Colonic mucosa (tissue), 4 donors: ENCODE measurements at regions not wholly inside any gene's neighbourhood (a gene's known extent, or its start where the extent isn't known, plus 50 kb on each side); places are given as distances from the start of the nearest gene placed in this dataset.

Experiments
- DNase-seq: peaks from one replicate; pipeline ENCODE4 v3.0.0-alpha.2; 2020
- H3K27ac ChIP-seq: fragments of 200-600 bp; one replicate; pipeline ENCODE4 v1.8.0; 2021
- H3K27me3 ChIP-seq: fragments of 200-600 bp; one replicate; pipeline ENCODE4 v1.8.0; 2021
- H3K36me3 ChIP-seq: fragments of 200-600 bp; one replicate; pipeline ENCODE4 v1.8.0; 2021
- H3K4me1 ChIP-seq: fragments of 200-600 bp; one replicate; pipeline ENCODE4 v1.8.0; 2021; ENCODE audit warnings: mild to moderate bottlenecking
- H3K4me3 ChIP-seq: fragments of 200-600 bp; one replicate; pipeline ENCODE4 v1.8.0; 2021
- H3K9ac ChIP-seq, 2 donors: one replicate each; pipeline ENCODE4 v1.7.0; 2013; ENCODE audit warnings: control low read depth in 2 of 2, low read depth in 2 of 2, low read length in 2 of 2
- H3K9me3 ChIP-seq: fragments of 200-600 bp; one replicate; pipeline ENCODE4 v1.8.0; 2021
- CTCF ChIP-seq: fragments of 200-600 bp; IDR thresholded peaks from one replicate; pipeline ENCODE4 v1.8.0; 2022; ENCODE audit warnings: antibody characterized with exemption, mild to moderate bottlenecking
- intact Hi-C: fragments of 100-400 bp; cut with DNase I; formaldehyde crosslinking; loops from one replicate; pipeline ENCODE4 v1.14.1; 2022
- donor health status: healthy.
- donor health status: DM: no; HTN: no; CAD: no.
- donor health status: DM: no; HTN: no; CAD: no.

- no peaks in the 10 kb centered on the region for H3K27me3 ChIP-seq
Observed at GRCh38 chr6:92840246-92840930, 579.0 kb downstream of the EPHA7 start.

GRCh38 chr6:92828788-92829187 lies 590.6 kb downstream of the EPHA7 start:
- no peaks in the 10 kb centered on the region for H3K36me3 ChIP-seq
- H3K9me3 ChIP-seq = no peaks in the 10 kb centered on the region
- intact Hi-C loops = no loop called here
- no peak overlapping the region for H3K4me3 ChIP-seq
- no peak for DNase-seq
- no peak for TF ChIP-seq CTCF
- H3K27me3 ChIP-seq = no peaks in the 10 kb centered on the region
- no peaks in the 10 kb centered on the region for H3K4me1 ChIP-seq
- H3K9ac ChIP-seq = no peak overlapping the region
- H3K27ac ChIP-seq = no peak overlapping the region

More at GRCh38 chr6:92840246-92840930, 579.0 kb downstream of the EPHA7 start:
- DNase-seq = no peak
- TF ChIP-seq CTCF = no peak
- no peaks in the 10 kb centered on the region for H3K36me3 ChIP-seq
- no peak overlapping the region for H3K4me3 ChIP-seq
- intact Hi-C loops = no loop called here
- no peaks in the 10 kb centered on the region for H3K4me1 ChIP-seq
- no peaks in the 10 kb centered on the region for H3K9me3 ChIP-seq
- H3K9ac ChIP-seq = no peak overlapping the region
- no peak overlapping the region for H3K27ac ChIP-seq

GRCh38 chr6:92827104-92827503 lies 592.3 kb downstream of the EPHA7 start:
- intact Hi-C loops = no loop called here
- Histone ChIP-seq H3K36me3 (no peaks in the 10 kb centered on the region), H3K27ac (no peak overlapping the region), H3K4me3 (no peak overlapping the region), H3K27me3 (no peaks in the 10 kb centered on the region), H3K9me3 (no peaks in the 10 kb centered on the region), H3K9ac (no peak overlapping the region), H3K4me1 (no peaks in the 10 kb centered on the region)
- TF ChIP-seq CTCF = no peak
- DNase-seq = no peak

GRCh38 chr6:92826633-92827032 lies 592.7 kb downstream of the EPHA7 start:
- no peak for DNase-seq
- H3K9me3 ChIP-seq = no peaks in the 10 kb centered on the region
- no peaks in the 10 kb centered on the region for H3K36me3 ChIP-seq
- H3K4me1 ChIP-seq = no peaks in the 10 kb centered on the region
- TF ChIP-seq CTCF = no peak
- no peak overlapping the region for H3K27ac ChIP-seq
- no peak overlapping the region for H3K9ac ChIP-seq
- intact Hi-C loops = no loop called here
- H3K4me3 ChIP-seq = no peak overlapping the region
- H3K27me3 ChIP-seq = no peaks in the 10 kb centered on the region

- TF ChIP-seq CTCF = no peak
Observed at GRCh38 chr6:92822222-92822621, 597.1 kb downstream of the EPHA7 start.

More at GRCh38 chr6:92822222-92822621, 597.1 kb downstream of the EPHA7 start:
- H3K9ac ChIP-seq = no peak overlapping the region
- no peaks in the 10 kb centered on the region for H3K27me3 ChIP-seq
- DNase-seq = no peak
- H3K9me3 ChIP-seq = no peaks in the 10 kb centered on the region
- H3K36me3 ChIP-seq = no peaks in the 10 kb centered on the region
- no peaks in the 10 kb centered on the region for H3K4me1 ChIP-seq
- H3K27ac ChIP-seq = no peak overlapping the region
- no peak overlapping the region for H3K4me3 ChIP-seq
- intact Hi-C loops = no loop called here
